H9 (cell line): ENCODE measurements at regions not wholly inside any gene's neighbourhood (a gene's known extent, or its start where the extent isn't known, plus 50 kb on each side); places are given as distances from the start of the nearest gene placed in this dataset.

Experiments used
- DNase-seq: peaks from one replicate; pipeline ENCODE4 v3.0.0-alpha.2; 2017
- H2AFZ ChIP-seq: one replicate; pipeline ENCODE4 v1.6.1; 2013; ENCODE audit warnings: mild to moderate bottlenecking, low read length, control low read depth, moderate library complexity
- H2AK5ac ChIP-seq: 2 replicates; pipeline ENCODE4 v1.6.1; 2013; ENCODE audit warnings: low read length, control low read depth, mixed read lengths; ENCODE audit not compliant: insufficient read length
- H2BK120ac ChIP-seq: one replicate; pipeline ENCODE4 v1.6.1; 2013; ENCODE audit warnings: low read depth, mild to moderate bottlenecking, low read length, control low read depth, inconsistent platforms; ENCODE audit not compliant: poor library complexity, severe bottlenecking
- H2BK12ac ChIP-seq: 2 replicates; pipeline ENCODE4 v1.6.1; 2013; ENCODE audit warnings: low read length, control low read depth, mixed read lengths, low read depth; ENCODE audit not compliant: insufficient read length
- H2BK15ac ChIP-seq: 2 replicates; pipeline ENCODE4 v1.6.1; 2013; ENCODE audit warnings: low read depth, low read length, control low read depth
- H2BK20ac ChIP-seq: one replicate; pipeline ENCODE4 v1.6.1; 2013; ENCODE audit warnings: low read depth, mild to moderate bottlenecking, low read length, control low read depth, inconsistent platforms; ENCODE audit not compliant: poor library complexity, severe bottlenecking
- H2BK5ac ChIP-seq: 2 replicates; pipeline ENCODE4 v1.6.1; 2013; ENCODE audit warnings: low read length, control low read depth, mixed read lengths; ENCODE audit not compliant: insufficient read length
- H3K14ac ChIP-seq: 2 replicates; pipeline ENCODE4 v1.6.1; 2013; ENCODE audit warnings: low read length, control low read depth; ENCODE audit not compliant: insufficient read depth
- H3K18ac ChIP-seq: 2 replicates; pipeline ENCODE4 v1.6.1; 2013; ENCODE audit warnings: low read depth, mild to moderate bottlenecking, mixed read lengths, low read length, control low read depth; ENCODE audit not compliant: insufficient read length
- H3K23ac ChIP-seq: 2 replicates; pipeline ENCODE4 v1.6.1; 2013; ENCODE audit warnings: low read length, control low read depth, mixed read lengths, low read depth; ENCODE audit not compliant: insufficient read length
- H3K23me2 ChIP-seq: 2 replicates; pipeline ENCODE4 v1.6.1; 2013; ENCODE audit warnings: low read depth, mild to moderate bottlenecking, mixed read lengths, low read length, control low read depth; ENCODE audit not compliant: insufficient read length, poor library complexity, severe bottlenecking
- H3K27ac ChIP-seq: 2 replicates; pipeline ENCODE4 v1.5.1; 2013; ENCODE audit warnings: low read length, control low read depth, mixed read lengths, low read depth; ENCODE audit not compliant: insufficient read length
- H3K27me3 ChIP-seq: 2 replicates; pipeline ENCODE4 v1.6.1; 2013; ENCODE audit warnings: low read length, control low read depth, inconsistent platforms; ENCODE audit not compliant: insufficient read depth
- H3K4ac ChIP-seq: 2 replicates; pipeline ENCODE4 v1.6.1; 2013; ENCODE audit warnings: low read depth, mild to moderate bottlenecking, control low read depth, inconsistent platforms, low read length, moderate library complexity
- H3K4me1 ChIP-seq: 2 replicates; pipeline ENCODE4 v1.6.1; 2013; ENCODE audit warnings: low read length, control low read depth, inconsistent platforms; ENCODE audit not compliant: insufficient read depth
- H3K4me2 ChIP-seq: 2 replicates; pipeline ENCODE4 v1.6.1; 2013; ENCODE audit warnings: low read length, control low read depth, mixed read lengths; ENCODE audit not compliant: insufficient read length, insufficient read depth
- H3K56ac ChIP-seq: 2 replicates; pipeline ENCODE4 v1.6.1; 2013; ENCODE audit warnings: low read depth, mild to moderate bottlenecking, mixed read lengths, low read length, control low read depth; ENCODE audit not compliant: insufficient read length
- H3K79me1 ChIP-seq: 2 replicates; pipeline ENCODE4 v1.6.1; 2013; ENCODE audit warnings: low read depth, mild to moderate bottlenecking, moderate library complexity, low read length, control low read depth, inconsistent platforms; ENCODE audit not compliant: insufficient read depth, poor library complexity, severe bottlenecking
- H3K79me2 ChIP-seq: 2 replicates; pipeline ENCODE4 v1.6.1; 2013; ENCODE audit warnings: low read length, control low read depth, inconsistent platforms; ENCODE audit not compliant: insufficient read depth
- H3K9ac ChIP-seq: 2 replicates; pipeline ENCODE4 v1.6.1; 2013; ENCODE audit warnings: low read length, control low read depth, mixed read lengths; ENCODE audit not compliant: insufficient read length; ENCODE audit errors: extremely low read depth
- H3K9me3 ChIP-seq: one replicate; pipeline ENCODE4 v1.6.1; 2013; ENCODE audit warnings: low read depth, low read length, inconsistent platforms; ENCODE audit not compliant: control insufficient read depth
- H3T11ph ChIP-seq: one replicate; pipeline ENCODE4 v1.6.1; 2013; ENCODE audit warnings: mild to moderate bottlenecking, low read length, control low read depth, inconsistent platforms
- H4K20me1 ChIP-seq: one replicate; pipeline ENCODE4 v1.6.1; 2013; ENCODE audit not compliant: control insufficient read depth, insufficient read length, insufficient read depth
- H4K5ac ChIP-seq: 2 replicates; pipeline ENCODE4 v1.6.1; 2013; ENCODE audit warnings: low read depth, mild to moderate bottlenecking, mixed read lengths, low read length, control low read depth; ENCODE audit not compliant: insufficient read length
- H4K8ac ChIP-seq: replicated peaks from 2 replicates; pipeline ENCODE4 v1.6.1; 2013; ENCODE audit warnings: low read length, control low read depth, mixed read lengths, low read depth; ENCODE audit not compliant: insufficient read length
- H4K91ac ChIP-seq: 2 replicates; pipeline ENCODE4 v1.6.1; 2013; ENCODE audit warnings: low read depth, mild to moderate bottlenecking, moderate library complexity, mixed read lengths, low read length, control low read depth; ENCODE audit not compliant: insufficient read length
- H3K27ac Mint-ChIP-seq, 3 experiments: 2 replicates in 2 of 3; 3 replicates in 1 of 3; pipeline ENCODE4 v1.8.0; 2020 to 2021; ENCODE audit warnings: mixed read lengths in 3 of 3, mild to moderate bottlenecking in 1 of 3, moderate library complexity in 1 of 3
- H3K27me3 Mint-ChIP-seq: 2 replicates; pipeline ENCODE4 v1.8.0; 2021; ENCODE audit warnings: low read depth, mild to moderate bottlenecking, moderate library complexity, mixed read lengths
- H3K36me3 Mint-ChIP-seq, 3 experiments: 2 replicates in 2 of 3; 3 replicates in 1 of 3; pipeline ENCODE4 v1.8.0; 2020 to 2021; ENCODE audit warnings: low read depth in 3 of 3, mixed read lengths in 3 of 3; ENCODE audit not compliant: insufficient read depth in 1 of 3
- H3K4me1 Mint-ChIP-seq, 2 experiments: 2 replicates each; pipeline ENCODE4 v1.8.0; 2020; ENCODE audit warnings: mixed read lengths in 2 of 2
- H3K4me3 Mint-ChIP-seq, 2 experiments: 2 replicates in 1 of 2; 3 replicates in 1 of 2; pipeline ENCODE4 v1.8.0; 2020 to 2021; ENCODE audit warnings: mild to moderate bottlenecking in 2 of 2, mixed read lengths in 2 of 2, moderate library complexity in 1 of 2
- H3K9me3 Mint-ChIP-seq, 2 experiments: 2 replicates in 1 of 2; 3 replicates in 1 of 2; pipeline ENCODE4 v1.8.0; 2020; ENCODE audit warnings: mild to moderate bottlenecking in 2 of 2, mixed read lengths in 2 of 2, moderate library complexity in 1 of 2
- TF ChIP-seq, protein P1 (sequence below): fragments of 200-600 bp; sonication (generic); conservative IDR thresholded peaks from 3 replicates; pipeline ENCODE4 v1.8.0; 2021; ENCODE audit warnings: antibody characterized with exemption, mild to moderate bottlenecking

GRCh38 chr16:59688006-59688405 lies 953.9 kb upstream of the GOT2 start:
- peaks cover 26 to 36% of the 10 kb centered on the region in 2 experiments for H3K9me3 Mint-ChIP-seq
- Histone ChIP-seq H3K18ac (no peak overlapping the region), H3K4ac (no peak overlapping the region), H3K4me2 (no peak overlapping the region), H4K20me1 (no peaks in the 10 kb centered on the region), H2AFZ (no peak overlapping the region), H2BK20ac (no peak overlapping the region), H3K79me1 (no peaks in the 10 kb centered on the region), H3K27me3 (no peaks in the 10 kb centered on the region), H3K27ac (no peak overlapping the region), H3K4me1 (peaks cover 3% of the 10 kb centered on the region), H3T11ph (no peak overlapping the region), H4K8ac (no peak overlapping the region), H4K5ac (no peak overlapping the region), H3K56ac (no peak overlapping the region), H3K23me2 (no peaks in the 10 kb centered on the region), H2BK120ac (no peak overlapping the region), H2BK12ac (no peak overlapping the region), H2BK15ac (no peak overlapping the region), H3K79me2 (no peaks in the 10 kb centered on the region), H4K91ac (no peak overlapping the region), H3K14ac (no peak overlapping the region), H3K23ac (no peak overlapping the region), H2AK5ac (no peak overlapping the region), H3K9ac (no peak overlapping the region), H2BK5ac (no peak overlapping the region), H3K9me3 (peaks cover 11% of the 10 kb centered on the region)
- H3K4me1 Mint-ChIP-seq = peaks cover 19 to 22% of the 10 kb centered on the region in 2 experiments
- no peak overlapping the region for H3K4me3 Mint-ChIP-seq
- H3K36me3 Mint-ChIP-seq = peaks cover 23 to 30% (median 25%) of the 10 kb centered on the region in 3 experiments
- no peak for DNase-seq
- TF ChIP-seq, protein P1, sequence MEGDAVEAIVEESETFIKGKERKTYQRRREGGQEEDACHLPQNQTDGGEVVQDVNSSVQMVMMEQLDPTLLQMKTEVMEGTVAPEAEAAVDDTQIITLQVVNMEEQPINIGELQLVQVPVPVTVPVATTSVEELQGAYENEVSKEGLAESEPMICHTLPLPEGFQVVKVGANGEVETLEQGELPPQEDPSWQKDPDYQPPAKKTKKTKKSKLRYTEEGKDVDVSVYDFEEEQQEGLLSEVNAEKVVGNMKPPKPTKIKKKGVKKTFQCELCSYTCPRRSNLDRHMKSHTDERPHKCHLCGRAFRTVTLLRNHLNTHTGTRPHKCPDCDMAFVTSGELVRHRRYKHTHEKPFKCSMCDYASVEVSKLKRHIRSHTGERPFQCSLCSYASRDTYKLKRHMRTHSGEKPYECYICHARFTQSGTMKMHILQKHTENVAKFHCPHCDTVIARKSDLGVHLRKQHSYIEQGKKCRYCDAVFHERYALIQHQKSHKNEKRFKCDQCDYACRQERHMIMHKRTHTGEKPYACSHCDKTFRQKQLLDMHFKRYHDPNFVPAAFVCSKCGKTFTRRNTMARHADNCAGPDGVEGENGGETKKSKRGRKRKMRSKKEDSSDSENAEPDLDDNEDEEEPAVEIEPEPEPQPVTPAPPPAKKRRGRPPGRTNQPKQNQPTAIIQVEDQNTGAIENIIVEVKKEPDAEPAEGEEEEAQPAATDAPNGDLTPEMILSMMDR = no peak
- H3K27me3 Mint-ChIP-seq = peaks cover 3% of the 10 kb centered on the region; the same call in 1 of the 2 replicates
- H3K27ac Mint-ChIP-seq = peak overlapping the region; percentile 63 to 87 (median 84); a peak in 4 of 7 replicates
